ENCODE measurements at regions not wholly inside any gene's neighbourhood (a gene's known extent, or its start where the extent isn't known, plus 50 kb on each side); places are given as distances from the start of the nearest gene placed in this dataset.

DNA sequence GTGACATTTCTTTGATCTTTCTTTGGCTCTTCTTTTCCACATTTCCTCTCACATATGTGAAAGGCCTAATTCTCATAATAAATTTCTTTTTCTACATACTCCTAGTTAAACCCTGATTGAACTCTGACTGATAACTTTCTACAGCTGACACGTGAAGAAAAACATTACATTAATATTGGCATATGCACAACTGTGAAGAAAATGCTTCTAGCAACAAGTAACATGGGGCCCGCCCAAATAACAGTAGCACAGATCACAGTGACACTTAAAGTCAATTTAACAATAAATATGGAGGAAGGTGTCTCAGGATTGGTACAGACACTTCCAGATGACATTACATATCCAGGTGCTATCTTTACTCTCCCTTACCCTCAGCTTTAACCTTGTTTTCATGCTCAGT lies 317.6 kb upstream of the ZNF385D start:
- TF ChIP-seq POLR2A (IDR thresholded peaks at IDR 0.05; ENCODE audit: low read length) (no peak), GATA1 (IDR thresholded peaks at IDR 0.05; ENCODE audit: low read depth, low read length) (no peak)
- DNase-seq: no peak

DNA sequence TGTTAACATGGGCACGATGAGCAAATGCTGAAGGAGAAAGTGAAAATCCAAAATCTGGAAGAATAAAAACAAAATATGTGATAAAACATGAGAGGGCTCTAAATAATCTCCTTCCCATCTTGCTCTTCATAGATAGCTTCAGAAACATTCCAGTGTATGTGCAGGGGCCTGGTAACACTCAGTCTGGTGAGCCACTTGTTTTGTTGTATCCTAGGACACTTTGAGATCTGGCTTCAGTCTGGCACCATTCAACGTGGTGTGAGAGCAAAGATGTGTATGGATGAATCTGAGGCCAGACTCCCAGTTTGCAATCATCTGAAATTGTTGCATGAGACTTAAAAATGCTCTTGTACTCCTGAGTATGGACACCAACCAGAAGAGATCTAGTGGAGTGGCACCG lies 337.2 kb upstream of the ZNF385D start:
- no peak for DNase-seq
- TF ChIP-seq GATA1 (IDR thresholded peaks at IDR 0.05; ENCODE audit: low read depth, low read length) (no peak), POLR2A (IDR thresholded peaks at IDR 0.05; ENCODE audit: low read length) (no peak)

DNA sequence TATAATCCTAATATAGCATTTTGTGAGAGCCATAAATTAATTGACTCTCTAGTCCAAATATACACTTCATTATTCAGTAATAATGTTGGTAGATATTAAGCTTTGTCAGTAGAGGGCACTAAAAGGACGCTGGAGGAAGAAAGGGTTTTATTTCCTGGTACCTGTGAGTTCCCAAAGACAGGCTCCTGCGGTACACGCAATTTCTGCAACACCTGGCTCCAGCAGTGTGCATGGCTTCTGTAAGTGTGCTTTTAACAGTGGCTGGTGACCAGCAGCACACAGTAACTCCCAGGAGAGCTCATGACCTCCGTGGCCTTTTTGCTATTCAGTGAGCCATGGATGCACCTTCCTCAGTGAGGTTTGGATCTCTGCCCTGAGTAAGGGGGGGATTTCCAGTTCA lies 338.3 kb upstream of the ZNF385D start:
- peak; percentile 3 to 21 for DNase-seq

DNA sequence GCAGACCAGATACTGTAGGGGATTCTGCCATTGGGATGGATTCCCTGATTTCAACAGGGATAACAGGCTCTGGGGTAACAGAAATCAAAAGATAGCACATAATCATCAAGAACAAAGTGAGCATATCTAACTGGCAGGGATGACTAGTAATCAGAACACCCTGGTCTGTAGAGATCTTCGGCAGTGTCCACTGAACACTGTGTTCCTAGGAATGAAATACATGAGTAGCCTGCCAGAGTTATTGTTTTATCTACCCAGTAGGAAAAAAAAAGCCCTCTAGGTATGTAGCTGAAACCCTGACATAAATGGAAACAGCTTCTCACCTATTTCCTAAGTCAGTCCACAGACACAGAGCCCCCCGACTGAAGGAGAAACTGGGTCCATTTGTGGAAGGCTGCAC lies 340.3 kb upstream of the ZNF385D start:
- TF ChIP-seq POLR2A (IDR thresholded peaks at IDR 0.05; ENCODE audit: low read length) (no peak), GATA1 (IDR thresholded peaks at IDR 0.05; ENCODE audit: low read depth, low read length) (no peak)
- DNase-seq: no peak

More for the DNA sequence above, 338.3 kb upstream of the ZNF385D start:
- TF ChIP-seq POLR2A (IDR thresholded peaks at IDR 0.05; ENCODE audit: low read length) (no peak), GATA1 (IDR thresholded peaks at IDR 0.05; ENCODE audit: low read depth, low read length) (no peak)

DNA sequence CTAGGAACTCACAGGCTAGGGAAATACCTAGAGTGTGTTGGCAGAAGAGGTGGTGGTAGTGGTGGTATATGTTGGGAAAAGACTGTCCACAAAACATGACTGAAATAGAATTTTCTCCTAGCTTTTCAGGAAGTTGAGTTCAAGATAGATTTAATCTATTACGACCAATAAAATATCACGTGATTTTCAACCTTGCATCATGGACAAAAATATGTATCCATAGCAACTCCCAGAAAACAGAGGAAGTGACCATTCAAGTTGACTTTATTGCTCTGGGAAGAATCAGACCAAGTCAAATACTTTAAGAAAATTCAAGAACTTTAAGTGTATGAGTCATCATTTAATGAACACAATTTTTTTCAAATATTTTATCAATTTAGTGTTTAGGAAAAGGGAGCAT lies 347.0 kb upstream of the ZNF385D start:
- DNase-seq: no peak
- no peak for TF ChIP-seq POLR2A (IDR thresholded peaks at IDR 0.05; ENCODE audit: low read length)
- TF ChIP-seq GATA1 (IDR thresholded peaks at IDR 0.05; ENCODE audit: low read depth, low read length): no peak

DNA sequence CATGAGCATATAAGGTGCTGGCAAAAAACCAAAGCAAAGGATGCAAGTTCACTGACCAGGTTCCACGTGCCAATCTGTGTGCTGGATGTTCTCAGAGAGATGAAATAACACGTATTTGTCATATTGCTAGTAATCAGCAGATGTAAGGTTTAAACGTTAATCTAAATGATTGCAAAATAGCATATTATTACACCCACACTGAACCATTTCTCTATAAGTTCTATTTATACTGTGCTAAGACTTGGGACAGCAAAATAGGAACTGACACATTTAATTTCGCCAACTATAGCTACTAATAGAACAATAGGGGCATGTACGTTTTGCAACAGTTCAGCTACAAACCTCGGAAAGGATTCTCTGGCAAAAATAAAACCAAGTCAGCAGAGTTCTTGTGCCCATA lies 350.3 kb upstream of the ZNF385D start:
- no peak for DNase-seq
- TF ChIP-seq POLR2A (IDR thresholded peaks at IDR 0.05; ENCODE audit: low read length): no peak
- no peak for TF ChIP-seq GATA1 (IDR thresholded peaks at IDR 0.05; ENCODE audit: low read depth, low read length)

DNA sequence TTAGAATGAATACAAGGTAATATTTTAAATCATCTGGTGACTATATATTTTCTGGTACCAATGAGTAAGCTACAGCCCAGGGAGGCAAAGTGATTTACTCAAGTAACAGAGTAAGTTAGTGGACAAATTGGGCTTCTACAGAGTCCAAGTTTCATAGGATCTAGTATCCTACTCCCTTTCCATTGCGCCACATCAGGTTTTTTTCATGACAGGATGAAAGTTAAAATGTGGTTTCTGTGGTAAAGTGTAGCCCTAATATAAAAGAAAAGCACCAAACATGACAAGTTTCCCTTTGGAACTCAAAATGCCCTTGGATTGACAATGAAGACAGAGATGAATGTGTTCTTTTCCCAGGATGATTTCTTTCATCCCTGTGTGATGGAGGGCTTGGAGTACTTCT lies 350.8 kb upstream of the ZNF385D start:
- DNase-seq: no peak
- TF ChIP-seq GATA1 (IDR thresholded peaks at IDR 0.05; ENCODE audit: low read depth, low read length) (no peak), POLR2A (IDR thresholded peaks at IDR 0.05; ENCODE audit: low read length) (no peak)

DNA sequence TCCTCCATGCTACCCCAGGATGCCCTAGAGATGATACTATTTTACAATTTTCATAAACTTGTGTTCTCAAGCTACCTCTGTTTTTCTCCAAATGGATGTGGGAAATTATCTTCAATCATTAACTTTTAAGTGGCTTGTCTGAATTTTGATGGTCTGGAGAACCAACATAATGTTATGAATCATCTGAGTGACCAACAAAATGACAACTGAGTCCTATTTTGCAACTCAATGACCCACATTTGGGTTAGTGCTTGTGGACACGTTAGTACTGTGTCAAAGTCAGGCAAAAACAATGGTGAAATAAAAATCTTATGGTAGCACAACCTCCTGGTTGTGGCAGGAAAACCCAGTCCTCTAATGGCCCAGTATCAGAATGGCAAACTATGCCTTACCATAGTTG lies 352.4 kb upstream of the ZNF385D start:
- no peak for DNase-seq
- TF ChIP-seq POLR2A (IDR thresholded peaks at IDR 0.05; ENCODE audit: low read length) (no peak), GATA1 (IDR thresholded peaks at IDR 0.05; ENCODE audit: low read depth, low read length) (no peak)

DNA sequence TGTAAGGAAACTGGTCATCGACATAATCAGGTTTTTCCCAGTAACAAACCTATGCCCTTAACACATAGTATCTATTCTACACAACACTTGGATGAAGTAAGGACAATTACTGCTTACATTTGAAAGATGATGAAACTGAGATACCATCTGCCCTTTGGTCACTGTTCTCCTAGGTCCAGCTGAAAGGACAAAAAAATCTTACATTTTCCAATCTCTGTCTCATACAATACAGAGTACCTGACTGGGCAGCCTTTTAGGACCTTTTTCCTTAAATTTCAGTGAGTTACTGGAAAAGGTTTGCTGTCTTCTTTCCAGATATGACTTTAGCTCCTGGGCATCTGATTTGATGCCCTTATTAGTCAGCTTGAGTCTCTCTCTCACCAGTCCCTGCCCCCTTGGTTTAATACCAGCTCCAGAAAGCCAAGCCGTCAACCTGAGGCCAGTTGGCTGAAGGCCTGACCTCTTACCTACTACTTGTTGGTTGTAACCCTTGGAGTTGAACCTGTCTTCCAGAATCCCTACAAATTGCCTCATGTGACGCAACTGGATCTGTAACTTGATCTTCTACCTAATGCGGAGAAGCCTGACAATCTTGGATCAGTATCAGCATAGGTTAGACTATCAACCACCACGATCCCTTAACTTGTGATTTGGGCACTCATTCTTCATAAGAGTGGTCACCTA lies 355.3 kb upstream of the ZNF385D start:
- TF ChIP-seq GATA1 (IDR thresholded peaks at IDR 0.05; ENCODE audit: low read depth, low read length) (no peak), POLR2A (IDR thresholded peaks at IDR 0.05; ENCODE audit: low read length) (no peak)
- DNase-seq: no peak

DNA sequence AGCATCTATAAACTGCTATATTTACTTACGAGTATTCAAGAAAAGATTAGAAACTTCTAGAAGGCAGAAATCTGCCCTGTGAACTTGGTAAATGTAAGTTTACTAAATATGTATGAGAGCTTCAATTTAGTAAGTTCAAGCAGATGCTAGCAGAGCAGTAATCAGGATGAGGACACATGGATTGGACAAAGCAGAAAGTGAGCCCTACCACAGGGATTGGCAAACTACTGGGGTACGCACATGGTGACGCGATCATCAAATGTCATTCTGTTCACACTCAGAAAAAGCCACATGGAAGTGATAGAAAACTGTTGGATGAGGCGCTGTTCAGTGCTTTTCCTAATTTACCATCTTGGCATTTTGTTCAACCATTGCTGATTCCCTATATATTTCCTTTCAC lies 360.2 kb upstream of the ZNF385D start:
- TF ChIP-seq POLR2A (IDR thresholded peaks at IDR 0.05; ENCODE audit: low read length) (no peak), GATA1 (IDR thresholded peaks at IDR 0.05; ENCODE audit: low read depth, low read length) (no peak)
- no peak for DNase-seq

DNA sequence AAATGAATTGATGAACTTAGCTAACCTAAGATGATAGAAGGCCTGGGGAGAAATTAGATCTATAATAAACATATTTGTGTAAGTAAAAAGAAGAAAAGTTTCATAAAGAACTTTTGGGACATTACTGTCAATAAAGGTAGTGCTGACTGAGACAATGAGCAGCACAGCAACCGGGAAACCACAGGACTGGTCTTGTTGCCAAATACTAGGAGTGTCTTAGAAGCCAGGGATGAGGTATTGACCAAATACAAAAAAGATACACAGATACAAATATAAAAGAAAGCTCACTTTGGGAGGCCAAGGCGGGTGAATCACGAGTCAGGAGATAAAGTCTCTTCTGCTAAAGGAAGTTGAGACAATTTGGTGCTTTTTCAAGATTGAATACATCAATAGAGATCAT lies 362.4 kb upstream of the ZNF385D start:
- no peak for DNase-seq

DNA sequence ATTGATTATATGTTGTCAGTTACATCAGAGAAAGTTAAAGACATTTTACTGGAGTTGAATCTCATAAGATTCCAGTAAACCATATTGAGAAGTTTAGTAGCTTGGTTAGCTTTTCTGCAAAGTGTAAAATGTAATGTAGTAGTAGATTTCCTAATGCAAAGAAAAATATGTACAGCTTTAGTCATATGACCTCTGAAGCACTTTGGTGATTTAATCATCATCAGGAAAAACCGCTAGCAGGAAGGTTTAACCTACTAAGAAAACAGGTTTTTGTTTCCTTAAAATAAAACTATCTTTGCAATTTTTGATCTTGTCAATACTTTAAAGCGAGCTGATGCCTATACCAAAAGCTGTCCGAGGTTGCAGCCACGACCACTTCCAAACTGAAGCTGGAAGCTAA lies 364.6 kb upstream of the ZNF385D start:
- no peak for TF ChIP-seq GATA1 (IDR thresholded peaks at IDR 0.05; ENCODE audit: low read depth, low read length)
- TF ChIP-seq POLR2A (IDR thresholded peaks at IDR 0.05; ENCODE audit: low read length): no peak
- DNase-seq: no peak

More for the DNA sequence above, 362.4 kb upstream of the ZNF385D start:
- TF ChIP-seq POLR2A (IDR thresholded peaks at IDR 0.05; ENCODE audit: low read length) (no peak), GATA1 (IDR thresholded peaks at IDR 0.05; ENCODE audit: low read depth, low read length) (no peak)

DNA sequence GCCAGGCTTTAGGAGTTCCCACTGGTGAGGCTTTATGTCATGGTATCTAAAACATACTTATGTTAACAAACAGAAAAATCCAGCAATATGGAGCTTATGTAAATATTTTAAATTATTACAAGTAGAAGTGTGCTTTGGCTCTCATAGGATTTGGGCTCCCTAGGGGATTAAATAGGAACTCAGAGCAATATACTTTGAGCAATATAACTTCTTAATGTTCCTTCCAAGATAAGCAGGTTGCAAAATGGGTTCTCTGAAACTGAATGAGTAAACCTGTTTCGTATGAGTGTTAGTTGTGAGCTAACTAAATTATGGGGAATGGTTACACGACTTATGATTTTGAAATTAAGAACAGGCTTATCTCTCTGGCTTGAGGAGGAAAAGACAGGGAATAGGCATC lies 366.1 kb upstream of the ZNF385D start:
- no peak for TF ChIP-seq POLR2A (IDR thresholded peaks at IDR 0.05; ENCODE audit: low read length)
- no peak for TF ChIP-seq GATA1 (IDR thresholded peaks at IDR 0.05; ENCODE audit: low read depth, low read length)
- DNase-seq: no peak

DNA sequence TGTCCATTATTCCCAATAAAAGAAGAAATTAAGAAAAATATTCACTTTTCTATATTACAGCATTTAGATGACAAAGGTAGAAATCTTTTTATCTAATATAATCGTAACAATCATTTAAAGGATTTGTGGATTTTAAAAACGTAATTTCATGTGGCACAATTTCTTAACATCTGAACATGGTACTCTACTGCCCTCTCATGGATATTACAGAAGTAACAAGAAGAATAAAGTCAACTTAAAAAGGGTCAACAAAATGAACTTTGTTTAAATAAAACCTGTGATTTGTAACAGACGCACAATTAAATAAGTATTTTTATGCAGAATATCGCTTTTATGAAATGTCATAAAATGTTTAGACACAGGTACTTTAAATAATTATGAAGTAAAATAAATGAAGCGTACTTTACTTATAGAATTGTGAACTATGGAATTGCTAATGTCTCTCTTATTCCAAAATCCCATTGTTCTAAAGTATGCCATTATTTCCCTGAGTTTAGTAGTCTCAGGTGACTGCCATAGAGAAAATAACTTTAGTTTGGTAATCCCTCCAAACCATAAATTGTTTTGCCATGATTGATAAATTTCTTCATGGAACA lies 366.8 kb upstream of the ZNF385D start:
- DNase-seq: peak; percentile 38 to 56

DNA sequence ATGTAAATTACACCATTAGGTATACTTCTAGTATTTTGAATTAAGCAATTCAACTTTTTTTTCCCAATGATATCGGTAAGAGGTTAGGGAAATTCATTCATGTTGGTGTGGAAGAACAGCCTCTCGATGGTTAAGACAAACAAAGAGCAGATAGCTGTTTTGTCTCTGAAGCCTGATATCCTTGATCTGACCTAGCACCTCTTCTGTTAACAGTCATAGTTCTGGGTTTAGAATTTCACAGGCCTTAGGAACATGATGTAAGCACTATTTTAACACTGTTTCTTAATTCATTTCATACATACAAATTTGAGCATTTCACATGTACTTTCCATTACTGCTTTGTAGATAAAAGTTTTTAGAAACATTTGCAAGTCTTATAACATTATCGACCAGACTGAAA lies 367.5 kb upstream of the ZNF385D start:
- TF ChIP-seq GATA1 (IDR thresholded peaks at IDR 0.05; ENCODE audit: low read depth, low read length) (no peak), POLR2A (IDR thresholded peaks at IDR 0.05; ENCODE audit: low read length) (no peak)
- DNase-seq: no peak

More for the DNA sequence above, 366.8 kb upstream of the ZNF385D start:
- TF ChIP-seq GATA1 (IDR thresholded peaks at IDR 0.05; ENCODE audit: low read depth, low read length) (no peak), POLR2A (IDR thresholded peaks at IDR 0.05; ENCODE audit: low read length) (no peak)

Measured in erythroblast (primary cell).